H1 (cell line): ENCODE measurements at regions not wholly inside any gene's neighbourhood (a gene's known extent, or its start where the extent isn't known, plus 50 kb on each side); places are given as distances from the start of the nearest gene placed in this dataset.

Source experiments
- CTCF ChIA-PET: fragments of 300-600 bp; sonication (Branson Sonifier 250); formaldehyde crosslinking; loops from one replicate; lab custom pipeline; 2021; ENCODE audit not compliant: partially characterized antibody; lab: Charles Lee
- POLR2A ChIA-PET: fragments of 300-600 bp; sonication (Branson Sonifier 250); formaldehyde crosslinking; loops from one replicate; lab custom pipeline; 2021; ENCODE audit warnings: inconsistent platforms; ENCODE audit not compliant: partially characterized antibody; lab: Charles Lee
- DNase-seq, 2 experiments: peaks; one replicate each; pipeline versions ENCODE4 v3.0.0 to v3.0.0-alpha.2; 2010 to 2022; ENCODE audit warnings: low spot score in 2 of 2, low read depth in 1 of 2, mixed read lengths in 1 of 2
- FAIRE-seq: peaks from 2 replicates; lab custom pipeline; 2011; peaks lifted over from hg19 to GRCh38; lab: Jason Lieb, UNC
- H2AFZ ChIP-seq: 2 replicates; pipeline ENCODE4 v1.8.1; 2012; ENCODE audit warnings: low read length, inconsistent platforms
- H2AK5ac ChIP-seq: 2 replicates; pipeline ENCODE4 v1.6.1; 2013; ENCODE audit warnings: low read depth, low read length
- H2BK120ac ChIP-seq: replicated peaks from 2 replicates; pipeline ENCODE3; 2013; ENCODE audit warnings: low read depth, low read length, inconsistent platforms
- H2BK12ac ChIP-seq: 2 replicates; pipeline ENCODE4 v1.6.1; 2013; ENCODE audit warnings: low read depth, low read length
- H2BK15ac ChIP-seq: 2 replicates; pipeline ENCODE4 v1.6.1; 2013; ENCODE audit warnings: low read length
- H2BK20ac ChIP-seq: 2 replicates; pipeline ENCODE4 v1.6.1; 2013; ENCODE audit warnings: low read length
- H2BK5ac ChIP-seq: 2 replicates; pipeline ENCODE4 v1.6.1; 2013; ENCODE audit warnings: low read depth, low read length
- H3K14ac ChIP-seq: 2 replicates; pipeline ENCODE4 v1.6.1; 2013; ENCODE audit warnings: inconsistent platforms; ENCODE audit not compliant: insufficient read length
- H3K18ac ChIP-seq: 2 replicates; pipeline ENCODE4 v1.6.1; 2013; ENCODE audit warnings: low read length; ENCODE audit errors: extremely low read depth
- H3K23ac ChIP-seq: 2 replicates; pipeline ENCODE4 v1.6.1; 2013; ENCODE audit warnings: inconsistent platforms; ENCODE audit not compliant: insufficient read length
- H3K23me2 ChIP-seq: 2 replicates; pipeline ENCODE4 v1.6.1; 2013; ENCODE audit warnings: low read depth, low read length
- H3K27ac ChIP-seq: 2 replicates; pipeline ENCODE4 v1.6.1; 2011; ENCODE audit warnings: low read depth, low read length, inconsistent platforms
- H3K27me3 ChIP-seq, 4 experiments: replicated peaks in 1 of 4; 1 replicate in 1 of 4; 2 replicates in 3 of 4; pipeline versions ENCODE4 v1.6.1 to v1.8.1; 2011 to 2013; ENCODE audit warnings: low read length in 3 of 4, mild to moderate bottlenecking in 3 of 4, inconsistent platforms in 2 of 4, mixed read lengths in 2 of 4, moderate library complexity in 1 of 4; ENCODE audit not compliant: control insufficient read depth in 3 of 4, insufficient read depth in 3 of 4; ENCODE audit errors: extremely low read depth in 1 of 4
- H3K36me3 ChIP-seq, 4 experiments: 2 replicates each; pipeline versions ENCODE4 v1.6.1 to v1.8.1; 2011 to 2013; ENCODE audit warnings: mild to moderate bottlenecking in 4 of 4, low read length in 3 of 4, moderate library complexity in 2 of 4, control low read depth in 1 of 4, inconsistent platforms in 1 of 4; ENCODE audit not compliant: insufficient read depth in 4 of 4, control insufficient read depth in 2 of 4
- H3K4ac ChIP-seq: replicated peaks from 2 replicates; pipeline ENCODE3; 2013; ENCODE audit warnings: low read length, low read depth, mixed read lengths, inconsistent platforms; ENCODE audit not compliant: insufficient read length
- H3K4me1 ChIP-seq, 4 experiments: replicated peaks in 1 of 4; 1 replicate in 1 of 4; 2 replicates in 3 of 4; pipeline versions ENCODE4 v1.6.1 to v1.8.1; 2011 to 2013; ENCODE audit warnings: low read length in 3 of 4, inconsistent platforms in 2 of 4, mixed read lengths in 1 of 4; ENCODE audit not compliant: insufficient read depth in 4 of 4, control insufficient read depth in 3 of 4
- H3K4me2 ChIP-seq, 2 experiments: 2 replicates each; pipeline versions ENCODE4 v1.6.1 to v1.8.1; 2011 to 2013; ENCODE audit warnings: low read depth in 2 of 2, low read length in 2 of 2, control low read depth in 1 of 2, inconsistent platforms in 1 of 2, mild to moderate bottlenecking in 1 of 2; ENCODE audit not compliant: insufficient read depth in 1 of 2
- H3K4me3 ChIP-seq, 4 experiments: fragments of 200-600, 300-600 bp in 1 of 4; sonication (generic), shearing (Covaris generic), sonication (Bioruptor Twin) in 1 of 4; 2 replicates each; pipeline versions ENCODE4 v1.5.1 to v1.8.1; 2011 to 2016; ENCODE audit warnings: low read length in 4 of 4, low read depth in 3 of 4, control low read depth in 2 of 4, inconsistent platforms in 2 of 4, mild to moderate bottlenecking in 2 of 4, mixed read lengths in 1 of 4, moderate library complexity in 1 of 4; ENCODE audit not compliant: insufficient read depth in 2 of 4; ENCODE audit errors: extremely low read depth in 1 of 4
- H3K56ac ChIP-seq: replicated peaks from 2 replicates; pipeline ENCODE3; 2013; ENCODE audit warnings: low read depth, mild to moderate bottlenecking, mixed read lengths, low read length, inconsistent platforms; ENCODE audit not compliant: insufficient read length
- H3K79me1 ChIP-seq: 2 replicates; pipeline ENCODE4 v1.6.1; 2013; ENCODE audit warnings: low read depth, low read length, control low read depth
- H3K79me2 ChIP-seq, 2 experiments: 2 replicates each; pipeline versions ENCODE4 v1.6.1 to v1.8.1; 2012 to 2013; ENCODE audit warnings: low read length in 2 of 2, mild to moderate bottlenecking in 2 of 2, inconsistent platforms in 1 of 2; ENCODE audit not compliant: insufficient read depth in 2 of 2, control insufficient read depth in 1 of 2
- H3K9ac ChIP-seq, 4 experiments: replicated peaks in 1 of 4; 1 replicate in 1 of 4; 2 replicates in 3 of 4; pipeline versions ENCODE4 v1.6.1 to v1.8.1; 2011 to 2013; ENCODE audit warnings: low read depth in 3 of 4, low read length in 3 of 4, control low read depth in 2 of 4, mild to moderate bottlenecking in 2 of 4, moderate library complexity in 2 of 4, inconsistent platforms in 1 of 4; ENCODE audit errors: extremely low read depth in 1 of 4
- H3K9me3 ChIP-seq, 2 experiments: 2 replicates each; pipeline versions ENCODE4 v1.6.1 to v1.8.1; 2012 to 2013; ENCODE audit warnings: mild to moderate bottlenecking in 2 of 2, moderate library complexity in 2 of 2, control low read depth in 1 of 2, inconsistent platforms in 1 of 2, low read depth in 1 of 2, low read length in 1 of 2, mixed read lengths in 1 of 2; ENCODE audit not compliant: insufficient read depth in 2 of 2
- H4K20me1 ChIP-seq, 2 experiments: replicated peaks in 1 of 2; 2 replicates each; pipeline versions ENCODE3 to v1.8.1; 2011 to 2013; ENCODE audit warnings: inconsistent platforms in 2 of 2, low read length in 2 of 2, mild to moderate bottlenecking in 1 of 2; ENCODE audit not compliant: insufficient read depth in 2 of 2, control insufficient read depth in 1 of 2
- H4K5ac ChIP-seq: 2 replicates; pipeline ENCODE4 v1.6.1; 2013; ENCODE audit warnings: low read length, low read depth, mixed read lengths, inconsistent platforms; ENCODE audit not compliant: insufficient read length
- H4K8ac ChIP-seq: 2 replicates; pipeline ENCODE4 v1.8.0; 2013; ENCODE audit warnings: mild to moderate bottlenecking, moderate library complexity, low read length, inconsistent platforms; ENCODE audit not compliant: insufficient read depth; ENCODE audit errors: extremely low read depth
- H4K91ac ChIP-seq: replicated peaks from 2 replicates; pipeline ENCODE3; 2013; ENCODE audit warnings: low read length, mixed read lengths, inconsistent platforms; ENCODE audit not compliant: insufficient read length
- RXRA ChIP-seq: IDR thresholded peaks from 2 replicates; pipeline ENCODE4 v1.6.1; 2011; ENCODE audit warnings: low read depth, mild to moderate bottlenecking, low read length, moderate library complexity; ENCODE audit not compliant: insufficient read depth
- SRF ChIP-seq: IDR thresholded peaks from 2 replicates; pipeline ENCODE4 v1.6.1; 2011; ENCODE audit warnings: mild to moderate bottlenecking, low read depth, low read length, moderate library complexity
- TF ChIP-seq, protein P1 (sequence below): IDR thresholded peaks from 2 replicates; pipeline ENCODE4 v1.6.1; 2012; ENCODE audit warnings: inconsistent platforms

- H4K5ac ChIP-seq, result no peak overlapping the region
- no peak for FAIRE-seq
- CTCF ChIA-PET, result interaction anchor here (1.1 kb wide), 1 partner anchor 43 kb away, joined by 3 read pairs; no protein-coding TSS in a partner anchor
- no peak overlapping the region for H2AK5ac ChIP-seq
- H3K36me3 ChIP-seq, result no peaks in the 10 kb centered on the region
- H4K8ac ChIP-seq, result no peak overlapping the region
- no peaks in the 10 kb centered on the region for H4K20me1 ChIP-seq
- H3K79me2 ChIP-seq, result no peaks in the 10 kb centered on the region
- no peak overlapping the region for H3K27ac ChIP-seq
- H2BK20ac ChIP-seq, result no peak overlapping the region
- H3K14ac ChIP-seq, result no peak overlapping the region
- no peak overlapping the region for H3K18ac ChIP-seq
- H2BK5ac ChIP-seq, result no peak overlapping the region
- H4K91ac ChIP-seq, result no peak overlapping the region
- H2BK12ac ChIP-seq, result no peak overlapping the region
- H3K23ac ChIP-seq, result no peak overlapping the region
- no peaks in the 10 kb centered on the region for H3K23me2 ChIP-seq
- H3K79me1 ChIP-seq, result no peaks in the 10 kb centered on the region; the same call in 1 of the 2 replicates
- no peak overlapping the region for H3K4me2 ChIP-seq
- TF ChIP-seq SRF, result no peak
- TF ChIP-seq RXRA, result no peak
- TF ChIP-seq, protein P1, sequence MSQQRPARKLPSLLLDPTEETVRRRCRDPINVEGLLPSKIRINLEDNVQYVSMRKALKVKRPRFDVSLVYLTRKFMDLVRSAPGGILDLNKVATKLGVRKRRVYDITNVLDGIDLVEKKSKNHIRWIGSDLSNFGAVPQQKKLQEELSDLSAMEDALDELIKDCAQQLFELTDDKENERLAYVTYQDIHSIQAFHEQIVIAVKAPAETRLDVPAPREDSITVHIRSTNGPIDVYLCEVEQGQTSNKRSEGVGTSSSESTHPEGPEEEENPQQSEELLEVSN, result no peak
- TF ChIP-seq, all 59 proteins: peak for 0
- Histone ChIP-seq H3K4ac (no peak overlapping the region), H3K4me3 (no peak overlapping the region), H2AFZ (no peak overlapping the region), H3K4me1 (no peaks in the 10 kb centered on the region), H2BK120ac (no peak overlapping the region), H3K9ac (no peak overlapping the region), H2BK15ac (no peak overlapping the region), H3K27me3 (no peaks in the 10 kb centered on the region), H3K9me3 (no peaks in the 10 kb centered on the region), H3K56ac (no peak overlapping the region)
- POLR2A ChIA-PET, result interaction anchor here (0.6 kb wide), 1 partner anchor 105 kb away, joined by 3 read pairs; no protein-coding TSS in a partner anchor
- DNase-seq, result no peak
Measured at GRCh38 chr21:38083535-38083934, 167.3 kb upstream of the KCNJ6 start.
